ENCODE measurements at regions not wholly inside any gene's neighbourhood (a gene's known extent, or its start where the extent isn't known, plus 50 kb on each side); places are given as distances from the start of the nearest gene placed in this dataset.

DNA sequence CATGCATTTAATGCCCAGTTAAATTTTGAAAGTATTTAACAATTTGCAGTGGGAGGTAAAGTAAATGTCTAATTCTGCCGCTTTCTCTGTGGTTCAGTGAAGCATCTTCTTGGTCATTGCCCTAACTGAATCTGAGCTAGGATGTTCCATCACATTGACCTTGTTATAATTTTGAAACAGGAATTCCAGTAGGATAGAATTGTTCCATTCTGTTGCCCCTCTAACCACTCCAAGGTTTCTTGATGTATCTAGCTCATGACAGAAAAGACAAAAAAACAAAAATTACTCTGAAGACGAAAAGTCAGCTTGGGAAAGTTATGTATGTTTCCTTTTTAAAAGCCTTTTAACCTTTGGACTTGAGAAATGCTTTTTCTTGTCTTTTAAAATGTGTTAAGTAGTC lies 297.0 kb upstream of the FAT1 start:
- no peak for DNase-seq (ENCODE audit: extremely low read depth, insufficient read length)
- TF ChIP-seq, protein P1, sequence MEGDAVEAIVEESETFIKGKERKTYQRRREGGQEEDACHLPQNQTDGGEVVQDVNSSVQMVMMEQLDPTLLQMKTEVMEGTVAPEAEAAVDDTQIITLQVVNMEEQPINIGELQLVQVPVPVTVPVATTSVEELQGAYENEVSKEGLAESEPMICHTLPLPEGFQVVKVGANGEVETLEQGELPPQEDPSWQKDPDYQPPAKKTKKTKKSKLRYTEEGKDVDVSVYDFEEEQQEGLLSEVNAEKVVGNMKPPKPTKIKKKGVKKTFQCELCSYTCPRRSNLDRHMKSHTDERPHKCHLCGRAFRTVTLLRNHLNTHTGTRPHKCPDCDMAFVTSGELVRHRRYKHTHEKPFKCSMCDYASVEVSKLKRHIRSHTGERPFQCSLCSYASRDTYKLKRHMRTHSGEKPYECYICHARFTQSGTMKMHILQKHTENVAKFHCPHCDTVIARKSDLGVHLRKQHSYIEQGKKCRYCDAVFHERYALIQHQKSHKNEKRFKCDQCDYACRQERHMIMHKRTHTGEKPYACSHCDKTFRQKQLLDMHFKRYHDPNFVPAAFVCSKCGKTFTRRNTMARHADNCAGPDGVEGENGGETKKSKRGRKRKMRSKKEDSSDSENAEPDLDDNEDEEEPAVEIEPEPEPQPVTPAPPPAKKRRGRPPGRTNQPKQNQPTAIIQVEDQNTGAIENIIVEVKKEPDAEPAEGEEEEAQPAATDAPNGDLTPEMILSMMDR (IDR thresholded peaks at IDR 0.05; ENCODE audit: insufficient read depth, low read length, poor library complexity, severe bottlenecking): no peak
- Histone ChIP-seq H3K27me3 (replicated peaks; ENCODE audit: control insufficient read depth, insufficient read depth, low read length) (no peaks in the 10 kb centered on the region), H3K4me3 (replicated peaks; ENCODE audit: low read depth, low read length) (no peak overlapping the region), H3K36me3 (ENCODE audit: control insufficient read depth, insufficient read depth, low read length) (no peaks in the 10 kb centered on the region)

DNA sequence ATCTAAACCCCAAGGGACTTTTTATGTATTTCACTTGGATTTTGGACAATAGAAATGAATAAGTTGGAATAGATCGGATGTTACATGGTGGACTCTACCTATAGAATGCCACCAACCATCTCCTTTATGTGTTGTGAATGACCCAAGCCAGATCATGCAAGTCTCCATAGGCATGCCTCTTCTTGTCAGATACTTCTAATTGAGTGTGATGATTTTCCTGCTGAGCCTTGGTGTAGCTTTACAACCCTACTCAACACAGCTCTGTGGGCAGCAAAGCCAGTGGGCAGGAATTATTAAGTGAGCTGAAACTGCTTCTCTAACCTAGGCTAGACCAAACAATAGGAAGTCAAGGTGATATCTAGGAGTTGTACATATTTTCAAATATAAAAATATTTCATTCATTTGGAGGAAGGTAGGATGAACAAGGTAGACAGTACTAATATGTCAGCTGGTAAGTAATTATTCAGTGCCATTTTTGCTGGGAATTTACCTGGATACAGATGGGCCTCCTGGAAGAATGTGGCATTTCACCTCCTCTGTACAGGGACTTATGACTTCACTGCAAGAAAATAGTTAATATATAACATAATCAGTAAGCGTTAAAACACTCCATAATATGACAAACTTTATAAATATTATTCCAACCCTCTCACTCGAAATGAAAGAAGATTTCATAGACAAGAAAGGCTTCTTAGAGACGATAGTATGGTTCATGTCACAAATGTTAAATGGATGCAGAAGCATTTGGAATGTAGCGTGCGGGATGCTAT lies 298.0 kb upstream of the FAT1 start:
- DNase-seq (ENCODE audit: extremely low read depth, insufficient read length): no peak
- TF ChIP-seq, protein P1 (IDR thresholded peaks at IDR 0.05; ENCODE audit: insufficient read depth, low read length, poor library complexity, severe bottlenecking): no peak

DNA sequence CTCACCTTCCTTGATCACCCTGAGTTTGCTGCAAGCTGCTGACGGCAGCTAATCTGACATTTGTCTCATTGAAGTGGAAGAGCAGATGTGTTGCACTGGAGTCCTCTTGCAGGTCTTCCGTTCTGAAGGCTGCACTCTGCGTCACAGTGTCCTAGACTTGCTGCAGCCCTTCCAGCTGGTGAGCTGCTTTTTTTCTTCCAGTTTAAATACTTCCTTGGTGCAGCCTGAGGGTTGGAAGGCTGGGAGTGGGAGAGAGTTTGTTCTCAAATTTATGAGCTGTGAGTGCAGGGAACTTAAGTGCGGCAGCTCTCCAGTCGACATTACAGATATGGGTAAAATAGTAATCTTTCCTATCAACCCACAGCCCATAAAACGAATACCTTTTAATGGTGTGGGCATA lies 303.6 kb upstream of the FAT1 start:
- Histone ChIP-seq H3K4me3 (replicated peaks; ENCODE audit: low read depth, low read length) (no peak overlapping the region), H3K27me3 (replicated peaks; ENCODE audit: control insufficient read depth, insufficient read depth, low read length) (no peaks in the 10 kb centered on the region), H3K36me3 (ENCODE audit: control insufficient read depth, insufficient read depth, low read length) (no peaks in the 10 kb centered on the region)
- TF ChIP-seq, protein P1 (IDR thresholded peaks at IDR 0.05; ENCODE audit: insufficient read depth, low read length, poor library complexity, severe bottlenecking): no peak
- no peak for DNase-seq (ENCODE audit: extremely low read depth, insufficient read length)

More for the DNA sequence above, 298.0 kb upstream of the FAT1 start:
- Histone ChIP-seq H3K27me3 (replicated peaks; ENCODE audit: control insufficient read depth, insufficient read depth, low read length) (no peaks in the 10 kb centered on the region), H3K36me3 (ENCODE audit: control insufficient read depth, insufficient read depth, low read length) (no peaks in the 10 kb centered on the region), H3K4me3 (replicated peaks; ENCODE audit: low read depth, low read length) (no peak overlapping the region)

DNA sequence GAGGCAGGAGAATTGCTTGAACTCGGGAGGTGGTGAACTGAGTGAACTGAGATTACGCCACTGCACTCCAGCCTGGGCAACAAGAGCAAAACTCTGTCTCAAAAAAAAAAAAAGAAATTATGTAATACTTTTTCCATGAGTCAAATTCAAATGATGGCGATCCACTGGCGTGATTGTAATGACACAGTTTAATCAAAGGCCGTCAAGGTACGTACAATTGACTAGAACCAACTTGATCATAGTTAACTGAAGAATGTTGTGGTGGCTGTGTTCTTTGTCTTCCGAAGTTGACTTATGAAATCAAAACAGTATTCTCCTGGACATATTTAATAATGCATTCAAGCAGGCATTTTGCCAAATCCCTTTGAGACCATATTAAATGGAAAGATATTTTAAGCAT lies 318.6 kb upstream of the FAT1 start:
- no peak for DNase-seq (ENCODE audit: extremely low read depth, insufficient read length)
- Histone ChIP-seq H3K27me3 (replicated peaks; ENCODE audit: control insufficient read depth, insufficient read depth, low read length) (no peaks in the 10 kb centered on the region), H3K4me3 (replicated peaks; ENCODE audit: low read depth, low read length) (no peak overlapping the region), H3K36me3 (ENCODE audit: control insufficient read depth, insufficient read depth, low read length) (no peaks in the 10 kb centered on the region)
- TF ChIP-seq, protein P1 (IDR thresholded peaks at IDR 0.05; ENCODE audit: insufficient read depth, low read length, poor library complexity, severe bottlenecking): no peak

DNA sequence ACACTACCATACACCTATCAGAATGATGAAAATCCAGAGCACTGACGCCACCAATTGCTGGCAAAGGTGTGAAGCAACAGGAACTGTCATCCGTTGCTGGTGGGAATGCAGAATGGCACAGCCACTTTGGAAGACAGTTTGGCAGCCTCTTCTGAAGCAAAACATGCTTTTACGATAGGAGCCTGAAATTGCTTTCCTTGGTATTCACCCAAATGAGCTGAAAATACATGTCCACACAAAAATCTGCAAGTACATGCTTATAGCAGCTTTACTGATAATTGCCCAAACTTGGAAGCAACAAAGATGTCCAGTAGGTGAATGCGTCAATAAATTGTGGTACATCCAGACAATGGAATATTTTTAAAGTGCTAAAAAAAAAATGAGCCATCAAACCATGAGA lies 322.8 kb upstream of the FAT1 start:
- H3K36me3 ChIP-seq (ENCODE audit: control insufficient read depth, insufficient read depth, low read length): no peaks in the 10 kb centered on the region
- TF ChIP-seq, protein P1 (IDR thresholded peaks at IDR 0.05; ENCODE audit: insufficient read depth, low read length, poor library complexity, severe bottlenecking): no peak
- H3K4me3 ChIP-seq (replicated peaks; ENCODE audit: low read depth, low read length): no peak overlapping the region
- no peaks in the 10 kb centered on the region for H3K27me3 ChIP-seq (replicated peaks; ENCODE audit: control insufficient read depth, insufficient read depth, low read length)
- DNase-seq (ENCODE audit: extremely low read depth, insufficient read length): no peak

Data from GM06990 (cell line).